OCI-LY3 (cell line): ENCODE measurements at regions not wholly inside any gene's neighbourhood (a gene's known extent, or its start where the extent isn't known, plus 50 kb on each side); places are given as distances from the start of the nearest gene placed in this dataset.

ENCODE experiments used
- H2AFZ ChIP-seq: fragments of 200-600, 300-600 bp; shearing (Covaris generic); 2 replicates; pipeline ENCODE4 v1.6.0; 2014; ENCODE audit warnings: antibody characterized with exemption, low read depth, low read length
- H3K27ac ChIP-seq: fragments of 200-600, 300-600 bp; sonication (generic); 2 replicates; pipeline ENCODE4 v1.5.1; 2014; ENCODE audit warnings: mild to moderate bottlenecking, low read length, moderate library complexity, mixed read lengths
- H3K27me3 ChIP-seq: fragments of 200-600, 300-600 bp; sonication (generic); 2 replicates; pipeline ENCODE4 v1.6.1; 2014; ENCODE audit warnings: low read depth, low read length, mixed read lengths
- H3K36me3 ChIP-seq: fragments of 200-600, 300-600 bp; sonication (generic); replicated peaks from 2 replicates; pipeline ENCODE3; 2014; ENCODE audit warnings: low read depth, low read length, mixed read lengths
- H3K4me1 ChIP-seq: fragments of 300-600, 200-600 bp; sonication (generic); 2 replicates; pipeline ENCODE4 v1.6.1; 2014; ENCODE audit warnings: low read length, mixed read lengths
- H3K4me2 ChIP-seq: fragments of 200-600, 300-600 bp; sonication (generic); 2 replicates; pipeline ENCODE4 v1.6.1; 2014; ENCODE audit warnings: low read length, mixed read lengths
- H3K4me3 ChIP-seq: fragments of 300-600, 200-600 bp; sonication (generic); 2 replicates; pipeline ENCODE4 v1.5.1; 2014; ENCODE audit warnings: antibody characterized with exemption, mild to moderate bottlenecking, low read length, moderate library complexity
- H3K79me2 ChIP-seq: fragments of 300-600, 200-600 bp; shearing (Covaris generic); 2 replicates; pipeline ENCODE4 v1.6.1; 2014; ENCODE audit warnings: mild to moderate bottlenecking, low read length, mixed read lengths
- H3K9ac ChIP-seq: fragments of 300-600, 200-600 bp; shearing (Covaris generic); 2 replicates; pipeline ENCODE4 v1.6.0; 2014; ENCODE audit warnings: mild to moderate bottlenecking, low read length, moderate library complexity
- H3K9me3 ChIP-seq: fragments of 200-600, 300-600 bp; shearing (Covaris generic); 2 replicates; pipeline ENCODE4 v1.6.1; 2014; ENCODE audit warnings: low read length, mixed read lengths; ENCODE audit not compliant: insufficient read depth
- H4K20me1 ChIP-seq: fragments of 200-600, 300-600 bp; sonication (generic); 2 replicates; pipeline ENCODE4 v1.6.1; 2016; ENCODE audit warnings: low read length, mixed read lengths; ENCODE audit not compliant: insufficient read depth
- CTCF ChIP-seq: fragments of 200-600, 300-600 bp; sonication (generic); IDR thresholded peaks from 2 replicates; pipeline ENCODE4 v1.5.1; 2014; ENCODE audit warnings: antibody characterized with exemption, low read length, low read depth
- EZH2phosphoT487 ChIP-seq: fragments of 200-600 bp; shearing (Covaris generic); IDR thresholded peaks from 2 replicates; pipeline ENCODE4 v1.6.1; 2018; ENCODE audit warnings: antibody characterized with exemption, mixed run types, low read depth

GRCh38 chr3:145750657-145751056 lies 410.3 kb downstream of the PLOD2 start:
- no peak overlapping the region for H2AFZ ChIP-seq
- no peaks in the 10 kb centered on the region for H4K20me1 ChIP-seq
- no peaks in the 10 kb centered on the region for H3K36me3 ChIP-seq
- no peak overlapping the region for H3K4me3 ChIP-seq
- H3K27me3 ChIP-seq, result no peaks in the 10 kb centered on the region
- H3K9me3 ChIP-seq, result no peaks in the 10 kb centered on the region
- no peak overlapping the region for H3K27ac ChIP-seq
- H3K79me2 ChIP-seq, result no peaks in the 10 kb centered on the region
- H3K4me1 ChIP-seq, result no peaks in the 10 kb centered on the region
- H3K9ac ChIP-seq, result no peak overlapping the region
- TF ChIP-seq EZH2phosphoT487 (no peak), CTCF (no peak)
- H3K4me2 ChIP-seq, result no peak overlapping the region

- H3K9ac ChIP-seq, result no peak overlapping the region
- H3K27ac ChIP-seq, result no peak overlapping the region
- H3K9me3 ChIP-seq, result no peaks in the 10 kb centered on the region
- no peaks in the 10 kb centered on the region for H3K36me3 ChIP-seq
- no peaks in the 10 kb centered on the region for H3K27me3 ChIP-seq
- no peaks in the 10 kb centered on the region for H3K79me2 ChIP-seq
- no peak for TF ChIP-seq CTCF
- no peak for TF ChIP-seq EZH2phosphoT487
- H2AFZ ChIP-seq, result no peak overlapping the region
- no peaks in the 10 kb centered on the region for H3K4me1 ChIP-seq
- no peak overlapping the region for H3K4me2 ChIP-seq
- no peaks in the 10 kb centered on the region for H4K20me1 ChIP-seq
- H3K4me3 ChIP-seq, result no peak overlapping the region
These were observed 408.4 kb downstream of the PLOD2 start for GRCh38 chr3:145752576-145752975.

GRCh38 chr3:145754605-145755289 lies 406.2 kb downstream of the PLOD2 start:
- no peak overlapping the region for H3K27ac ChIP-seq
- no peak overlapping the region for H3K9ac ChIP-seq
- no peak overlapping the region for H3K4me2 ChIP-seq
- no peaks in the 10 kb centered on the region for H4K20me1 ChIP-seq
- TF ChIP-seq EZH2phosphoT487 (no peak), CTCF (no peak)
- H3K4me1 ChIP-seq, result no peaks in the 10 kb centered on the region
- H3K36me3 ChIP-seq, result no peaks in the 10 kb centered on the region
- H3K9me3 ChIP-seq, result no peaks in the 10 kb centered on the region
- no peaks in the 10 kb centered on the region for H3K79me2 ChIP-seq
- no peaks in the 10 kb centered on the region for H3K27me3 ChIP-seq
- no peak overlapping the region for H3K4me3 ChIP-seq
- no peak overlapping the region for H2AFZ ChIP-seq

GRCh38 chr3:145760036-145760435 lies 400.9 kb downstream of the PLOD2 start:
- H3K4me1 ChIP-seq, result no peaks in the 10 kb centered on the region
- H2AFZ ChIP-seq, result no peak overlapping the region
- H4K20me1 ChIP-seq, result no peaks in the 10 kb centered on the region
- no peak overlapping the region for H3K9ac ChIP-seq
- TF ChIP-seq EZH2phosphoT487, result no peak
- TF ChIP-seq CTCF, result no peak
- H3K4me3 ChIP-seq, result no peak overlapping the region
- H3K4me2 ChIP-seq, result no peak overlapping the region
- H3K27ac ChIP-seq, result no peak overlapping the region
- no peaks in the 10 kb centered on the region for H3K36me3 ChIP-seq
- no peaks in the 10 kb centered on the region for H3K79me2 ChIP-seq
- no peaks in the 10 kb centered on the region for H3K9me3 ChIP-seq
- H3K27me3 ChIP-seq, result no peaks in the 10 kb centered on the region
